Superior temporal gyrus (tissue), 1 donor: ENCODE measurements at regions not wholly inside any gene's neighbourhood (a gene's known extent, or its start where the extent isn't known, plus 50 kb on each side); places are given as distances from the start of the nearest gene placed in this dataset.

ENCODE experiments used
- DNase-seq: peaks from one replicate; pipeline ENCODE4 v3.0.0-alpha.2; 2016; ENCODE audit errors: extremely low spot score

DNA sequence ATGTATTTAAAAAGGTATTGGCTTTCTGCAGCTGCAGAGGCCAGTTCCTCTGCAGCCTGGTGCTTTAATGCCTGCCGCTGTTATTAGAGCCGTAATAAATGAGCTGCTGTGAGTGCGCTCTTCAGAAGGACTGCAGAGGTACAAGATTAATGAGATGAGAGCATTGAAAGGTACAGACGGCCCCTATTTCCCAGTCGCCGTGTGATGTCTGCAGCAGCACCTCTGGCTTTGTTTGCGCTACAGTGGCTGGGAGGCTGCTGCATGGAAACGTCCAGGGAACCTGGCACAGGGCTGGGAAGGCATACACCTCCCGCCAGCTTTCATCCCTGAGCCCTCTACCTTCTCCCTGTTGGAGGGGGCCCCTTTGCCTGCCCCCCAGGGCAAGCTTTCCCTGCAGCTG is 383.8 kb upstream of the ZMIZ1 start:
- DNase-seq: no peak

DNA sequence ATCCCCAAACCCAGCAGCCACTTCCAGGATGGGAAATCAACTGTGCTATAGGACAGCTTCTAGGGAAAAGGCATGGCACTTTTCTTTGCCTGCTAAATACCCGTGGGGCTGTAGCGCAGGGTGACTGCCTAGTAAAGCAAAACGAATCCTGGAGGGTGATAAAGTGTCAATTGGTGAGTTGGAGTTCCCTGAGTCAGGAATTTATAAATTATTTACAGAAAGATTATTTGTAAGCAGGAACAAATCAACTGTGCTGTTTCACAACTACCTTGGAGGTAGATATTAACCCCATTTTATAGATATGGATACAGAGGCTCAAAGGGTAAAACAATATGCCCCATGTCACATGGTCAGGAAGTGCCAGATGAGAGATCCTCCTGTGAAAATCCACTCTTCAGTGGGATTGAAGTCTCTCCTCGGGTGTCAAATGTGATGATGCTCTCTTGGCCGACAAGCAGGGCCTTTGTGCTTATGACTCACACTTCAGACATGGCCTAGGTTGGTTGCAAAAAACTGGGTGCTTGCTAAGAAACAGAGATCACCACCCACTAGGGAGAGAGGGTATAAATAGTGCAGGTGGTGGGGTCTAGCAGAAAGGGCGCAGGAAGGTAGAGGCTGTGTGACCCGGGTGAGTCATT is 383.2 kb upstream of the ZMIZ1 start:
- no peak for DNase-seq

- DNase-seq: no peak
Measured at GRCh38 chr10:78686444-78687060, 382.2 kb upstream of the ZMIZ1 start.

DNA sequence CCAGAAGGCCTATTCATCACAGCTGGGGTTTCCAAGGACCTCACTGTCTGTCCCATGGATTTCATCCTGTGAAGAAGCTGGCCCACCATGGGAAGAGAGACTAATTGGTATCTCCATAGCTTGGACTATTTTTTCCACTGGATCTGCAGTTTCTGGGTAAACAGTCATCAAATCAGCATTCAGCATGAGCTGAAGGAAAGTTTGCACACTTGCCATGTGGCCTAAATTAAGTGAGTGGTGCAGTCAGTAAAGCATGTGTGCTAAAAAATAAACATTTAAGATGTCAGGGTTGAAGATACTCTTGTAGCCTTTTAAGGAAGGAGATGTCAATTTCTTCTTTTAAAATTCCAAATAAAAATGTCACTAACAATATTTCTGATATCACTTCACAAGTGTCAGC is 381.1 kb upstream of the ZMIZ1 start:
- DNase-seq: no peak

DNA sequence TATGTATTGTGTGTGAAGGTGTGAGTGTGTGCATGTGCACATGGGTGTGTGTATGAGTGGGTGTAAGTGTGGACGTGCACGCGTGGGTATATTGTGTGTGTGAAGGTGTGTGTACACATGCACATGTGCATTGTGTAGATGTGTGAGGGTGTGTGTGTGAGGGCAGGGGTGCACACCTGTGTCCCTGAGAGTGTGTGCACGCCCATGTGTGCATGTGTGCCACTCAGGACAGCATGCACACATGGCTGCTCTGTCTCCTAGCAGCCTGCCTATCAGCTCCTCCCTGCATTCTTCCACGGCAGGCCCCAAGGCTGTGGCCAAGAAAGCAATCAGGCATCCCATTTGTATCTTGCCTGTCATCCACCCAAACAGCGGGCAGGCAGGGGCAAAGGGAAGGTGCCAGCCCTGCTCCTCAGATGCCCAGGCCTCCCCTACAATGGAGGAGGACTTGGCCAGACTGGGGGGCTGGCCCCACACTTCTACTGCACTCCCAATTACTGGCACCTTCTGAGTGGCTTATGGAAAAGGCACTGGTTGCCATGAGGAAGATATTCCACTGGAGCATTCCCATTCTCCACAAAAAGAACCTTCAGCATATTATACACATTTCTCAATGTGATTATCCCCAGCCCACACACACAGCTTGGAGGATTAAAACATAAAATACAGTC is 380.4 kb upstream of the ZMIZ1 start:
- peak; percentile 52 for DNase-seq

GRCh38 chr10:78688901-78689583 is 379.7 kb upstream of the ZMIZ1 start:
- DNase-seq: peak; percentile 75

GRCh38 chr10:78689584-78689935 is 379.2 kb upstream of the ZMIZ1 start:
- no peak for DNase-seq

- DNase-seq: no peak
Measured at GRCh38 chr10:78690354-78691111, 378.2 kb upstream of the ZMIZ1 start.

GRCh38 chr10:78691301-78692030 is 377.3 kb upstream of the ZMIZ1 start:
- DNase-seq: no peak

- no peak for DNase-seq
Measured at GRCh38 chr10:78692071-78692470, 376.7 kb upstream of the ZMIZ1 start.

DNA sequence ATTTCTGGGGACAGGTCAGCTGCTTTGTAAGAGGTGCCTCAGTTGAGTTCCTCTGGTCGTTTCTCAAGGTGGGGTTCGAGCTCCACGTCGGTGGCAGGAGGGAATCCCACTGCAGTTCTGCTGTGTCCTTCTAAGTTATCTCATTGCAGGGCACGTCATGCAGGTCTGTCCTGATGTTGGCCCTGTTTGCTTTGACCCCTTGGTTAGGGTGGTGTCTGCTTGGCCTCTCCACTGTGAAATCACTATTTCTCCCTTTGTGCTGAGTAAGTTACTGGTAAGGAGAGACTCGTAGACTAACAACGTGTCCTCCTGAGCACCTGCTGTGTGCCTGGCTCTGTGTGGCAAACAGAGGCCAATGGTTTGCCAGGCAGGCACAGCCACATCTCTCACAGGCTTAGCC is 372.9 kb upstream of the ZMIZ1 start:
- no peak for DNase-seq

- no peak for DNase-seq
Measured at GRCh38 chr10:78696791-78697395, 371.9 kb upstream of the ZMIZ1 start.

- DNase-seq: no peak
Measured at GRCh38 chr10:78699971-78700370, 368.8 kb upstream of the ZMIZ1 start.

- DNase-seq: no peak
Measured at GRCh38 chr10:78700413-78700812, 368.4 kb upstream of the ZMIZ1 start.

DNA sequence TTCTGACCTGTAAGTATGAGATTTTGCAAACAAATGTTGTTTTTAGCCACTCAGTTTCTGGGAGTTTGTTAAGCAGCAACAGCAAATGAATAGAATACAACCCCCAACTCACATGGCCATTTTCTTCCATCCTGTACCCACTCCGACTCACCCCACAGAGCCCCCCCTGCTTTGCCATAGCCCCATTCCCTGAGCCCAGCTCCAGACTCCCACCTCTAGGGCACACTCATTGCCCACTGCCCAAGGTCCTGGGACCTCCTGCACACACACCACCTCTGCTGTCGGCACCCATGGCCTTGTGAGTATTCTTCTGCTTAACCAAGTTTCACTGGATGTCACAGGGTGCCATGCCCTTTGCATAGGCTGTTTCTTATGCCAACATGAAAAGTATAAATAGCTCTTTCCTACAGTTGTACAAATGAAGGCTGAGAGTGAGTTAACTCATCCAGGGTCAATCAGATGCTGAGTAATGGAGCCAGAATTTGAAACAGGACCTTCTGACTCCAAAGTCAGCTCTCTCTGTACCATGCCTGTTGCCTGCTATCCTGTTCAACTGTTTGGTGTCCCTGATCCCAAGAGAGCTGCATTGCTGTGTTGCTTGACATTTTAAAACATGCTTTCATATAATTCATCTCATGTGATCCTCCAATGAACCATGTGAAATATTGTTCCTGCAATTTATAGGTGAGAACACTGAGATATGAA is 367.8 kb upstream of the ZMIZ1 start:
- DNase-seq: no peak

DNA sequence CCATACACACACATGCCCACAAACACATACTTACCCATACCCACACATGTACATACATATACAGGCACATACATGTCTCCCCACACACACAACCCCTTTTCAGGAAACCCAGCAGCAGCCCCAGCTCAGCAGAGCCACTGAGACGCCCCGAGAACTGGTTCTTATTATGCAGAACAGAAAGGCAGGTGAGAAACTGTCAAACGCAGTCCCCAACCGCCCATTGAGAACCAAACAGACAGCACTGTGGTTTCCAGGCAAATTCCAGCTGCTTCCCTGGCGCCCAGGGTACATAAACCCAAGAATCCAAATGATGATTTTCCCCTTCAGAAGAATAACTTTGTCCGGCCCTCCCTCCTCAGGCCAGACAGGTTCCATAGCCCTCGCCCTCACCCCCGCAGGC is 366.6 kb upstream of the ZMIZ1 start:
- DNase-seq: no peak

DNA sequence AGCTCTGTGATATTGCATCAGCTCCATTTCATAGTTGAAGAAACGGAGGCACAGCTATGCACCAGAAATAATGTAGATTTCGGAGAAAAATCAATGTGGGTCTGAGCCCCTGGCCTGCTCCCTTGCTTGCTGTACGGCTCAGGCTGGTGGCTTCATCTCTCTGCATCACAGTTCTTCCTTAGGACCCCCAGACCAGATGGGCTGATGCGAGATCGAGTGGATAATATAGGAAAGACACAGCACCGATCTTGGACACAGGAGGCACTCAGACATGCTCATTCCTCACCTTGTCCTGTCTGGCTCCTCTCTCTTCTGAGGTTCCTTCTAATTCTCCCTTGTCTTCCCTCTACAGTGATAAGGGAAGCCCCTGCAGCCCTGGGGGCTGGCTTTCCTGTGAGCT is 365.9 kb upstream of the ZMIZ1 start:
- DNase-seq: no peak

- DNase-seq: no peak
Measured at GRCh38 chr10:78703593-78703992, 365.2 kb upstream of the ZMIZ1 start.

- DNase-seq: no peak
Measured at GRCh38 chr10:78706256-78706655, 362.5 kb upstream of the ZMIZ1 start.
